ENCODE measurements at regions not wholly inside any gene's neighbourhood (a gene's known extent, or its start where the extent isn't known, plus 50 kb on each side); places are given as distances from the start of the nearest gene placed in this dataset.

DNA sequence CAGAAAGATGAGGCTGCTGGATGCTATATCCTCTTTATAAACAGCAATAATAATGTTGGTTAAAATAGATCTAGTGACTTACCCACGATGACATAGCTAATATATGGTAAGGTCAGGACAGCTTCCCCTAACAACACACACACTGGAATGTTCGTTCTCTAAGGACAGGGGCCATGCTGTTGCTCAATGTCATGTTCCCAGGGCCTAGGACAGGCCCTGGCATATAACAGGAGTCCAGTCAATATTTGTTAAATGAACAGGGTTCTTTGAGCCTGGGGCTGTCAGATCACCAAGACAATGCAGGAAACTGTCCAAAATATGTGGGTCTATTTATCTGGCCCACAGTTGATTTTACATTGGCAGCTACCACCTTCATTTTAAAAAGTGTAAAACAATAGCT, 207.1 kb upstream of the MEX3C start:
- no peak for DNase-seq

DNA sequence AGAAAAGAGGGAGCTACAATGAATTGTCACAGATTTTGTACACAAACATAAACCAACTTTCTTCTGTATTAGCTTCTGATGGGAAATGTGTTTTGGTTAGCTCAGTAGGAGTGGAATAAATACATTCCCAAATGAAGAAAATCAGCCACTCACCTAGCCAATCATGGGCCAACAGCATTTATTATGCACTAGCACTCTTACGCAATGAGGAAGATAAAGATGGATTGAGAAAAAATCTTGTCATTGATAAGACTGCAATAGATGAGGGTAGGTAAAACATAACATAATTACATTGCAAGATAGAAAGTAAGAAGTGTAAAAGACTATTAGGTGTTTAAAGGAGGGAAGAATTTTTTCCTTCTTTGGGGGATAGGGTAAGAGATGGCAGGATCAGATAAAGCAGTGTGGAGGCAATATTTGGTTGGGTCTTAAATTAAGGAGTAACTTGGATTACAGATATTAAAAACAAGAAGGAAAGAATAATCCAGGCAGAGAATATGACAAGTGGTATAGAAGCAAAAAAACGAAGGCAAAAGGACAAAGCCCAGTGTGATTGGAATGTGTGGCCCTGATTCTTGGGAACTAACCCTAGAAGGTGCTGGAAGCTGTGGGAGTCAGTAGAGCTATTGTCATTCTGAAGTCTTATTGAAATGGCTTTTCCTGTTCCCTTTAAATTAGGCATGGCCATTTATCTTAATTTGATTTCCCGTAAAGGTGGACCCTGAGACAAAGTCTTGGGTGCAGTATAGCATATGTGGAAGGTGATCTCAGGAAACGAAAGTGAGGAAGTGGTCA, 208.4 kb upstream of the MEX3C start:
- no peak for DNase-seq

DNA sequence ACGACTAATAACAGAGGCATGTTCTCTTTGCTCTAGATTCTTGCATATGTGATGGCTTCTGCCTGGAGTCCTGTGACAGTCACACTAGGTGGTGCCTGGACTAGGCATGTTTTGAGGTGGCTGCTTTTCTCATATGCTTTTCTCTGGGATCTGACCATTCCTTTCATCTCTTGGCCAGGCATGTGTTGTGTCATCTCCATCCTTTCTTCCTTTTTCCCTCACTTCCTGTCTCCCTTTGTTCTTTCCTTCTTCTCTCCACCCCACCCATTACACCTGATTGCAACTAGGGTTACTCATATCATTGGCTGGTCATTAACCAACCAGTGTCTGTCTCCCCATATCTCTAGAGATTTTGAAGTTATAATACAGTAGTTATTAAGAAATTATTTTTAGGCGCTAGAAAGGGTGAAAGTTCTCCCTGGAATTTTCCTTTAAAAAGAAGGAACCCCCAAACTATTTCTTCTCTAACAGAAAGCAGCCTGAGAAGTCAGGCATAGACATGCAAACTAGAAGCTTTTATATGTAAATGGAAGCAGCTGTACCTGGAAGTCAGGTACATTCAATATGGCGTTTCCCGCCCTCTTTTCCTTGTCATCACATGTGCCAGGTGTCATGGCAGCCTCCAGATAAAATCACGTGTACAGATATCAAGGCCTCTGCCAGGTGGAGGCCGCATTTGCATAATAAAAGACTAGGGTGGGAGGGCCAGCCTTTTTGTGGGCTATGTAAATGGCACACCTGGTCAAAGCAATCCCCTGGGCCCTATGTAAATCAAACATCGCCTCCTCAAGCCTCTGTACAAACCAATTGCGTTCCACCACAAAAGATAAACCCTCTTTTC, 220.4 kb upstream of the MEX3C start:
- DNase-seq = no peak

DNA sequence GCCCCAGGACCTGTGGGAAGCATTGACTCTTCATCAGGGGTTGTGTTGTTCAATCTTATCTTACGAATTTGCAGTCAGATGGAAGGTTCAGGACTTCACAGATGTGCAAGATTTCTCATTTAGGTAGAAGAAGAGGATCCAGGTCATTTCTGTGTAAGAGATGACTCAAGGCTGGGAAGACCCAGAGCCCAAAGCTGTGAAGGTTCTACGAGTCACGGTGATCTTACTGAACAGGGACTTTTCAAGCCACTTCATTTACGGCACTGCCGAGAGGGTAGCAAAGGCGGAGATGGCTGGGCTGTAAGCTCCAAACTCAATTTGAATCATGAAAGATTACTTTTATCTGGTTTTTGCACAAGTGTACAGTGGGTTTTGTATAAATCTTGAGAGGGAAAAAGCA, 228.0 kb upstream of the MEX3C start:
- no peak for DNase-seq

DNA sequence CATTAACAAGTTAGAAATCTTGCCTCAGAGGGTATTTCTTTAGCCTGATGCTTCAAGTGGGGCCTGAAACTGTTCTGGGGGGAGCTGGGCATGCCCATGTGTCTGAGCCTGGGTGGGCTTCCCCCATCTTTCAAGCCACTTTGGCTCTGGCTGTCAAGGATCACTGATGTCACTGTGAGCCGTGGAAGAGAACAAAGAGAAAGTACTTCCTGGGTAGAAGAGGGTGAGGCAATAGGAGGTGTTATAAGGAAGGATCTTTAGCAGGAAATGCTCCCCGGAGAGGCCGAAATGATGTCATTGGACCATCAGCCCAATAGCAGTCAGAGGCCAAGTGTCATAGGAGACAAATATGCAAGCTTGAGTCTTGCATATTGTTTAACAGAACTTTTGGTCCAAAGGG, 228.4 kb upstream of the MEX3C start:
- DNase-seq = no peak

DNA sequence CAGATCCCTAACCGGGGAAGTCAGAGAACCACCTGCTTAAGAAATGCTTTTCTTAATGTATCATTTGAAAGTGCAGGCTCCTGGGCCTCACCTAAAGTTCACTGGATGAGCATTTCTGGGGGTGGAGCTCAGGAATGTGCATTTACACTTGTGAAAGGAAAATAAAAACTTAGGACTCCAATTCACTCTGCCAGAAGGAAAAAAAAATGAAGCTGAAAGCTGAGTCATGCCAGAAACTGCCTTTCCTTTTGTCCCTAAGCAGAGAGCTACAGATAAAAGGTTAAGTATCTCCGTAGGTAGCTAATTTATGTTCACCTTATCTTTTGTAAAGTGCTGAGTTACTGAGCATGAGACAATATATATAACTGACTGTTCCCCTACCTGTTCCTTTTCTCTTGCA, 229.5 kb upstream of the MEX3C start:
- no peak for DNase-seq

DNA sequence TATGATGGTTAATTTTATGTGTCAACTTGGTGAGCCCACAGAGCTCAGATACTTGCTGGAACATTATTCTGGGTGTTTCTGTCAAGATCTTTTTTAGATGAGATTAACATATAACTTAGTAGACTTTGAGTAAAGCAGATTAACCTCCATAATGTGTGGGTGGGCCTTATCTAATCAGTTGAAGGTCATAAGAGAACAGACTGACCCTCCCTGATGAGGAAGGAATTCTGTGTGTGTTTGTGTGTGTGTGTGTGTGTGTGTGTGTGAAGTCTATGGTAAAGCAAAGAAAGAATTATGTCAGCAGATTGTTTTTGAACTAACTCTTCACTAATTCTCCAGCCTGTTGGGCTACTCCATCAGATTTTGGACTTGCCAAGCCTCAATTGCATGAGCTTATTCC, 232.2 kb upstream of the MEX3C start:
- no peak for DNase-seq

DNA sequence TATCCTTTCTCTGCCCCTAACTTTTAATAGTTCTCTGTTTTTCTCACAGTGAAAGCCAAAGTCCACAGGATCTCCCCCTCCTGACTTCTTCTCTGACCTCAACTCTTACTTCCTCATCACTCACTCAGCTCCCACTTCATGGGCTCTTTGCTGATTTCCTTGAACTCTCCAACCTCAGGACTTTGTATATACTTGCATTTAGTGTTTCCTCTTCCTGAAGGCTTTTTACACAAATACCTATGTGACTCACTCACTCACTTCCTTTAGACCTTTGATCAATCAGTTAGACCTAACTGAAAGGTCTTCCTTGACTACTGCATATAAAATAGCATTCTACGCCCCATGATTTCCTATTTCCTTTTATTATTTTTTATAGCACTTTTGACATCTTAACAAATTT, 233.1 kb upstream of the MEX3C start:
- DNase-seq = no peak

DNA sequence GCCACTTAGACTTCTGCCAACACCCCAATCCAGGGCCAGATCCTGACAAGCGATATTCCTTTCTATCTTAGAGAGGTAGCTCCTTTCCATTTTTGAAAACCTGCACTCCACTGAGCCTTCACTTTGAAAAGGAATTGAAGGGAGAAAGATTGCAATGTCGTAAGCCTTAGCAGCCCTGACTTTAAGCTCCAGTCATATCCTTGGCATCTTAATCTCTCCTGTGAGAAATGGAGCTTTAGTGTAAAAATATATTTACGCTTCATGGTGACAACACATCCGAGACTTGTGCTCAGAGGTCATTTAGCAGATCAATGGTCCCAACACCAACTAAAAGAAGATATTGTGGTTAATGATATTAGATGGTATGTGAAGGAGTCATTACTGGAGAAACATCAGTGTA, 235.8 kb upstream of the MEX3C start:
- no peak for DNase-seq

DNA sequence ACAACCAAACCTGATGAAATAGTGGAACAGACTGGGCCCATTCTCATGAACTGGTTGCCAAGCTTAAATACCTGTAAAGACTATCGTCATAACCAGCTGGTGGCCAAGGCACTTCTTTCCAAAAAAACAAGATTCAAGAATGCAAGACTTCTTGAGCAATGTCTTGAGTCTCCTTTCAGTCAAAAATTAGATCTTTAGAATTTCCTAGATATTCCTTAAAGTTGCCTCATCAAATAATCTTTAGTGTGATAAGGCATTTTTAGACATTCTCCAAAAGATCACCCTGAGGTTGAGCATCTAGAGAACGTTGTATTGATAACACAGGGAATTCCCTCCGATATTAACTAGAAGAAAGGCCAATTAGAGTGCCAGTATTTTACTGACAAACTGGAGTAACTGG, 236.4 kb upstream of the MEX3C start:
- no peak for DNase-seq

DNA sequence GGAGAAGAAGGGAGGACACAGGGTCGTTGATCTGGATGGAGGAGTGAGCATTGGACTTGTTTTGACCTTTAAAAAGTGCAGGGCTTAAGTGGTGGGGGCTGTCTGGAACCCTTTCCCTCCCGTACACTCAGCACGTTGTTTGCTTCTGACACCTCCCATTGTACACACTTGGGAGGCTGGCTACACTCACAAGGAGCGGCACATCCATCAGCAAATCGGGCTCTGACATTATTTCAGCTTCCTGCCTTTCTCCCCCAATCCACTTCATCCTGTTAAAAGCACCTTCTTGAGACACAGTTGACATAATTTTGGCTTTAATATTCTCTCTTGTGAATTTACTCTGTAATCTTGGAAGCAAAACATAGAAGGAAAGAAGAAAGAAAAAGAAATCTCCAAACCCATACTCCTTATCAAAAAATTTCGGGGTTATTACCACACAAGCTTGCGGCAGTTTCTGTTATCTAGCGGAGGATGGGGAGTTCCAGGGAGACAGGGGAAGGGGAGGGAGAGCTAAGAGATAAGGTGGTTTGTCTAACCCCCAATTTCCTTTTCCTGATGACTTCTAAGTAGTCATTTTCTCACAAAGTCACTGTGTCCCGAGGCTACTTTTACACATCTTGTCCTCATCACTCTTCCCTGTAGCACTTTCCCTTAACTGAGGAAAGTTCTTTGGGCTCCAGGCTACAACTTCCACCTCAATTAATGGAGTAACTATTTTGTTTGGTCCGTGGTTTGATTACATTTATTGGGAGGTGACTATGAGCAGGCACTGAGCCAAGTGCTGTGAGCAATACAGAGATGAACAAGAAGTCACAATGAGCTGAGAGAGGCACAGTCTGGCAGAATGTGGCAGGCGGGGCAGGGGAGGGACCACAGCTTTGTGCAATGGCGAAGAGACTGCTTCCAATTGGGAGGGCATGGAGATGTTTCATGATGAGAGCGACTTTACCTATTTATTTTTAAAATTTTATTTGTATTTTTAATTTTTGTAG, 240.1 kb upstream of the MEX3C start:
- no peak for DNase-seq

DNA sequence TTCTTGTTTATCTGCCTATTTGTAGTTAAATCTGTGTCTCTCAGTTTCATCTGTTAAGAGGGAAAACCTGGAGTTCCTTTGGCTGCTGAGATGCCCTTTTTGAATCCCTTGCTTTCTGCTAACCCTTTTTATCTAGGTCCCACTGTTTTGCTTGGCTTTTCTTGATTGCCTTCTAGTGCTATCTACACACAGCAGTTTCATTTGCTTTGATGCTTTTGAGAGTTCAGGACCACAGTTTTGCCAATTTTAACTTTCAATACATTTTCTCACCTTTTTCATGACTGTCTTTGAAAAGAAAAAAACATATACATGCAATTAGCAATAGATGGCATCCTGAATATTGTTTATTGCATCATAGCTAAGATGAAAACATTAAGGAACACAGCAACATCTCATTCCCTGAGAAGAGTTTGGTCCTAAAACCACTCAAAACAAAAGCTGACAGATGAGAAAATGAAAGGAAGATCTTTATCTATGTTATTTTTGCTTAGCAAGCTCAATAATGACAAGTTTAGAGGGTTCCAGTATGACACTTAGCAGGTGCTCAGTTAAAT, 241.4 kb upstream of the MEX3C start:
- DNase-seq = no peak

DNA sequence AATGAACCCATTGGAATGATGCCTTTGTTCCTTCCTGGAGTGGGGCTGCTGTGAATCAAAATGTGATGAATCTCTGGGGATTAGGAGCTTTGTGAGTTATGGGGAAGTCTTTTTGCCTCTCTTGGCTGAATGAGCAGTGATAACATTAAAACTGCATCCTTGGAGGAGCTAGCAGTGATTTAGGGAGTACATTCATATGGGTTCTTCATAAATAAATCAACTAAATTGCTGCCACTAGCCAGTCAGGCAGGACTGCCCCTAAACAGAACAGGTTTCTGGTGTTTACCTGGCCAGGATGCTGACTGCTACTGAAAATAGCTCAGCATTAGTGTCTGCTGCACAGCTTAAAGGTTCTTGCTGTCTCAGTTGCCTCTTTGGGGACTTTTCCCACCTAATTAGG, 244.5 kb upstream of the MEX3C start:
- no peak for DNase-seq

DNA sequence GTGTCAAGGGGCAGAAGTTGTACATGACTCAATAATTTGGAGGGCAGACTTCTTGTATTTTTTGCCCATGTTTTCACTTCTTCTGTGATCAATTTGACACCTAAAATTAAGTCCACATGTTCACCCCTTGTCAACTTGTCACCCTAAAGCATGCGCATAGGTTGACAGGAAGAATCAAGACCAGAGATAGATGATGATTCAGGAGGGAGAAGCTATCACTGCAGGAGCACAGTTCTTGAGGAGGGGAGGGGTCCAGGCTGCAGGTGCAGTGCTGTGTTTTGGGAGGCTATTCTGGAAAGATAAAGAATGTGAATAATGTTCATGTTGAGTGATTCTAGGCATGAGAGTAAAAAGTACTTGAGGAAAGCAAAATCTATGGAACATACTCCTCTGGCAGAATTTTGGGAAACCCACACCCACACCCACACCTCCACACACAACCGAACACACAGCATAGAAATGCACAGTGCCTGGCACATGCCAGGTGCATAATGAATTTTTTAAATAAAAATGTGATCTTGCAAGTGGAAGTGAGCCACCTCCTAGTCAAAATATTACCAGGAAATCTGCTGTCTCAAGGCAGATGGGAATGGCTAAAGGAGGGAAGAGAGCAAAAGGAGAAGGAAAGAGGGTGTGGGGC, 249.2 kb upstream of the MEX3C start:
- DNase-seq = no peak

DNA sequence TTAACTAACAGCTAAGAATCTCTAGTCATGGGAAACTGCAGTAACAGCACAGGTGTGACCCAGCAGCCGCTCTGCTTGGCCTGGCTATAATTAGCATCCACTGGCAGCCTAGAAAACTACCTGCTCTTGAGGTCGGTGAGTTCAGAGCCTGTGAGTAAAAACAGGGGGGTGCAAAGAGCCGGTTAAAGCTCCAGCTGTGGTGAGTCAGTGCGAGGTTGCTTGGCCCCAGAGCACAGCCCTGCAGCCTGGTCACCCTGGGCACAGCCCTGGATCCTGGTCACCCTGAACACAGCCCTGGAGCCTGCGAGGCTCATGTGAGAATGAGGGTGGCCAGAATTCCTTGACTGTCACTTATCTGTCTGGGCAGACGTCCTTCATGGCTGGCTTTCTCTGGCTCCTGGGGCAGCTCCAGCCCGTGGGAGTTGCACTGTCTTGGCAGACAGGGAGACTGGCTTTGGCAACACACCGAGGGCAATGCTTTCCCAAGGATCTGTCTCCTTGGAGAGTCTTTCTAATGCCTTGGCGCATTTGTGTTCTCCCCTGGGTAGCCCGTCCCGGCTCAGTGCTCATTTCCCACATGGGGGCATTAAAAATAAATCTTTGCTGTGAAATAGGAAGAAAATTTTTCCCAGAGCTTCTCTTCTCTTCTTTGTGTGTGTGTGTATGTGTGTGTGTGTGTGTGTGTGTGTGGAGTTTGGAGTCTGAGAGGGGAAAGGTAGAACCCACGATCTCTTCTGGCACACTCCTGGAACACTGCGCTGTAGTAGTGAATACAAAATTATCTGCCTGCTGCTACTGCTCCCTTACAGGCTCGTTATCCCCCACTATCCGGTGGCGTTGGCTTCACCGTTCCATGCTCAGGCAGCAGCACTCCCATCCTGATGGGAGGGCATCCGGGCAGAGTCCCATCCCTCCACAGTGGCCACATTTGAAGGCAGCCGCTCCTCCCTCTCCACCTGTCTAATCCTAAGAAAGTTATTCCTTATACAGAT, 250.2 kb upstream of the MEX3C start:
- DNase-seq = no peak

DNA sequence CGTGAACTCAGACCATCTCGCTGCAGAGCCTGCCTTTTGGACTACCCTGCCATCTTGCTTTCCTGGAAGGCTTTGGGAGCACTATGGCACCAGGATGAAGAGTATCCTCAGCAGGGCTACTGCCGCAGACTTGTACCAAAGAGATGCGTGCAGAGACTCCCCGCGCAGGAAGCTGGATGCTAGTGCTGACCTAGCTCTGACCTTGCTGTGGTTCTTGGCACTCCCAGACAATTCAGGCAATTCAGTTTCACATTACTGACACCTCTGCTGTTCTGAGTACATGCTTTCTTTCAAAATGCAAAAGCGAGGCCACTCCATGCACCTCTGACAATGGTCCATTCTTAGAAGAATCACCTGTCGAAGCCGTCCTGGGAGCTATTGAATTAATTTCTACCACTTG, 251.5 kb upstream of the MEX3C start:
- DNase-seq = no peak

DNA sequence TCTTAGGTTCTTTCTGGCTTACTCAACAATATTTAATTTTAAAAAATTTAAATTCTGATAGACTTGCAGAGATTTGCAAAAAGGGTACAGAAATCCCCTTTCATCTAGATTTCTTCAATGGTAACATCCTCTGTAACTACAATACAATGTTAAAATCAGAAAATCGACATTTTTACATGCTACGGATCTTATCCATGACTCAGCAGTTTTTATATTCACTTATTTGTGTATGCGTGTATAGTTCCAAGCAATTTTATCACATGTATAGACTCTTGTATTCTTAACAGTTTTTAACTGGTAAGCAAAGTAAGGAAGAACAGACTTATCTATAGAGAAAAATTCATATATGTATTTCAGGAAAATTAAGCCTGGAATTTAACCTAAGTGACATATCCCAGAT, 256.1 kb upstream of the MEX3C start:
- DNase-seq = no peak

DNA sequence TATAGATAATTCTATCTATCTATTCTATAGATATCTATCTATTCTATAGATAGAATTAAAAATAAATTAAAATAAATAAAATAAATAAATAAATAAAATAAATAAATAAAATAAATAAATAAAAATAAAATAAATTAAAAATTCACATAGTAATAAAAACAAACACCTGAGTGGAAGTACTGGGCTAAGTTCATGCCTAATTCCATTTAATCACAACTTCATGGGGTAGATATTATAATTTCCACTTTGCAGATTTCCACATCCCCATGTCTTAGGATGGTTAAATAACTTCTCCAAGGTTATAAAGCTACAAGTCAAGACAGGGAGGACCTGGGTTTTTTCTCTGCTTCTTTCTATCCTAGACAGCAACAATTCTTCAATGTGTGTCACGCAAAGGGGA, 261.4 kb upstream of the MEX3C start:
- DNase-seq = no peak

DNA sequence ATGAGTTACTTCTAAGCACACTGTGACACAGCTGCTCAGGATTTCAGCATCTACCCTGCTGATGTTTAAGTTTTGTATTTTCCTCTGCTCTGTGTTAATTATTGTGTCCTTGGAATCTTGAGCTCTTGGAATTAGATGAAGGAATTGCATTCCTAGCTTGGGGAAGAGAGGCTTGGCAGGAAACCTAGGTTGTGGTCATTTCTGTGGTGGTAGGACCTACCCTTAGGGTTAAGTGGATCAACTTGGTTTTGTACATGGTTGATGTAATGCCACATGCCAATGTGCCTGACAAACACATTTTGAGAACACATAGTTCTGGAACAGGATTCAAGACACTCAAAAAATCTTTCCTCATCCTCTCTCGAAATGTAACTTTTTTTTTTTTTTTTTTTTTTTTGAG, 264.5 kb upstream of the MEX3C start:
- no peak for DNase-seq

DNA sequence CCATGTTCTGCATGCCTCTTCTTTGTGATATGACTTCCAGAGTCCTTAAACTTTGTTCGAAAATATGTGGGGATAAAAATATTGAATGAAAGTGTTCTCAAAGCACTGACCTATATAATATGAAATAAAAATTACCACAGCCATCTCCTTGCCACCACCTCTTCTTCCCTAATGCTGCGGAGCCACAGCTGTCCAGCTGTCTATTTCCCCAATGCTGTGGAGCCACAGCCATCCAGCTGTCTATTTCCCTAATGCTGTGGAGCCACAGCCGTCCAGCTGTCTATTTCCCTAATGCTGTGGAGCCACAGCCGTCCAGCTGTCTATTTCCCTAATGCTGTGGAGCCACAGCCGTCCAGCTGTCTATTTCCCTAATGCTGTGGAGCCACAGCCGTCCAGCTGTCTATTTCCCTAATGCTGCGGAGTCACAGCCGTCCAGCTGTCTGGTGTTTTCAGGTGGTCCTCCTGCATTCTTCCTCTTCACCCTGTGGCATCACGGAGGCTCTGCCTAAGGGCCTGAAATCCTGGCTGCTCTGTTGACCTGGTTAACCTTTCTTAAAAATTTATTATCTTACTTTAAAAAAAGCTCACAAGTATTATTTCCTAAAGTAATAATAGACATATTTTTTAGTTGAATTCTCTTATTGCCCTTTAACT, 266.1 kb upstream of the MEX3C start:
- no peak for DNase-seq

DNA sequence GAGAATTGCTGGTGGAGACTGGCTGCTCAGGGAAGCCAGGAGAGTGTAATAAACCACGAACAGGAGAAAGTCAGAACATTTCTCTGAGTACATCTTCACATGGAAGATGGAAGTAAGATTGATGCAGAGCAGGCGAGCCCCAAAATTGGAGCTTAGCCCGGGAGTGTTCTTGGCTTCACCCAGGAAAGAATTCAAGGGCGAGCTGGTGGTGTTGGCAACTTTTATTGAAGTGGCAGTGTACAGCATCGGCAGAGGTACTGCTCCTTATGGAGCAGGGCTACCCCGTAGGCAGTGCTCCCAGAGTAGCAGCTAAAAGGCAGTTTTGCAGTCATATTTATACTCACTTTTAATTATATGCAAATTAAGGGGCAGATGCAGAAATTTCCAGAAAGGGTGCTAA, 281.4 kb upstream of the MEX3C start:
- DNase-seq = no peak

All from NCI-H1436 treated with DMSO at 0.1 percent for 48 hours (cell line).